NCI-H524 treated with DMSO at 0.1 percent for 48 hours (cell line): ENCODE measurements at regions not wholly inside any gene's neighbourhood (a gene's known extent, or its start where the extent isn't known, plus 50 kb on each side); places are given as distances from the start of the nearest gene placed in this dataset.

ENCODE experiments used
- DNase-seq: peaks from one replicate; lab custom pipeline; 2025; lab: John Stamatoyannopoulos, UW

DNA sequence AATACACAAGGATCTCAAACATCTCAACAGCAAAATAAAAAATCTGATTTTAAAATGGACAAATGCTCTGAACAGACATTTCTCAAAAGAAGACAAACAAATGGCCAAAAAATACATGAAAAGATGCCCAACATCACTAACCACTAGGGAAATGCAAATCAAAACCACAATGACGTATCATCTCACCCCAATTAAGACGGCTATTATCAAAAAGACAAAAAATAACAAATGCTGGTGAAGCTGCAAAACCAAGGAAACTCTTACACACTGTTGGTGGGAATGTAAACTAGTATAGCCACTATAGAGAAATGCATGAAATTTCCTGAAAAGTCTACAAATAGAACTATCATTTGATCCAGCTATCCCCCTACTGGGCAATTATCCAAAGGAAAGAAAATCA is 145.0 kb downstream of the BTG1 start:
- DNase-seq, result no peak

DNA sequence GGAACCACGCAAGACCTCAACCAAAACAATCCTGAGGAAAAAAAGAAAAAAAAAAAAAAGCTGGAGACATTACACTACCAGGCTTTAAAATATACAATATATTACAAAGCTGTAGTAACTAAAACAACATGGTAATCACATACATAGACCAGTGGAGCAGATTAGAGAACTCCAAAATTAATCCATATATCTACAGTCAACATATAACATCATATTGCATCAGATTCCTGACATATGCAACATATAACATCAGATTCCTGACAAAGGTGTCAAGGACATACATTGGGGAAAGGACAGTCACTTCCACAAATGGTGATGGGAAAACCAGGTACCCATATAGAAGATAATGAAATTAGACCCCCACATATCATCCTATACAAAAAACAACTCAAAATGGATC is 145.8 kb downstream of the BTG1 start:
- DNase-seq, result no peak

DNA sequence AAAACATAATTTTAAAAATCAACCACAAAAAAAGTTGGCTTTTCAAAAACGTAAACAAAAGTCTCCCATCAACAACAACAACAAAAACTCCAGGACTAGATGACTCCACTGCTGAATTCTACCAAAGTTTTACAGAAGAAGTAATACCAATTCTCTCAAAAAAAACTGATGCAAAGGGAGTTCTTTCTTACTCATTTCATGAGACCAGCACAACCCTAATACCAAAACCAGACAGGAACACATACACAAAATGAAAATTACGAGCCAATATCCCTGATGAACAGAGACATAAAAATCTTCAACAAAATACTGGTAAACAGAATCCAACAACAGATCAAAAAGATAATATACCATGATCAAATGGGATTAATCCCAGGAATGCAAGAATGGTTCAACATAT is 147.3 kb downstream of the BTG1 start:
- no peak for DNase-seq

DNA sequence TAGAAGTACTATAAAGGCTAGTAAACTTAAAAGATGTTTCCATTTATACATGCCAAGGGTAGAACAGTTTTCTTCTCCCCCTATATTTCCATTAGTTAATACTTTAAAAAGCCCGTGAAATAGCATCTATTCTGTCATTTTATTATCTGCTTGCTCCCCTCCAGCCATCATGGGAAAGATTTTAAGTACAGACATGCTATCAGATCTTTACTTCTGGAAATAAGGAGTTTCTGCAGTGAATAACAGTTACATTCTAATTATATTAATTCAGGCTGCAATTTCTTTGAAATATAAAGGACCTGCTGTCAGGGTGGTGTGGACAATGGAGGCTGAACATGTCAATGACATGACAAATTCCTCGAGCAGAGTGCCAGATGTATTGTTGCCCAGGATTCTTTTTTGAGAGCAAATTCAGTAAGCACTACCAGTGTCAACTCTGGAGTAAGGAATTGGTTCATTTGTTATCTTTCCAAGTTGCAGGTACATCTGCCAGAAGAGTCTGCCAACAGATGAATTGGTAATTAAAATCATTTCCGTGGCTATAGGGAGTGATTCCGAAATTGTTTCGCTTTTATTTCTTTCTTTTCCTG is 151.3 kb downstream of the BTG1 start:
- no peak for DNase-seq

DNA sequence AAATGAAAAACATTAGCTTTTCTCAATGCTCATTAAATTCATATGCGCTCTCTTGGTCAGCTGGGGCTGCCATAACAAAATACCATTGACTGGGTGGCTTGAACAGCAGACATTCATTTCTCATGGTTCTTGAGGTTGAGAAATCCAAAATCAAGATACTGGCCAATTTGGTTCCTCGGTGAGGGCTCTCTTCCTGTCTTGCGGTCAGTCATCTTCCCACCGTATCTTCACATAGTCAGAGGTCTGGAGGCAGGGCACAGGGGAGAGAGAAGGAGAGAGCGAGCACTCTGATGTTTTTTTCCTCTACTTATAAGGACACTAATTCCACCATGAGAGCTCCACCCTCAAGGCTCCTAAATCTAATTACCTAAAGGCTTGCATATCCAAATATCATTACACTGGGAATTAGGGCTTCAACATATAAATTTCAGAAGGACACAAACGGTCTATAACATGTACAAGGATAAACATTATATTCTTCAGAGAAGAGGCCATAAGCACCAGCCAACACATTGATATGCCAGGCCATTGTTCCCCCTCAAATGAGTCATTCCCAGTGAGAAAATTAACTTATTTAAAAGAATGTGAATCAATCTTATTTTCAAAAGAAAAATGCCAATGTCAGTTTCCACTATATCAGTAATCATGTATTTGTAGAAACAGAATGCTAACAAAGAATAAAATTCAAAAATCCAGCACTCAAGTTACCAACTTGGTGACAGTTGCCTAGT is 152.2 kb downstream of the BTG1 start:
- no peak for DNase-seq

DNA sequence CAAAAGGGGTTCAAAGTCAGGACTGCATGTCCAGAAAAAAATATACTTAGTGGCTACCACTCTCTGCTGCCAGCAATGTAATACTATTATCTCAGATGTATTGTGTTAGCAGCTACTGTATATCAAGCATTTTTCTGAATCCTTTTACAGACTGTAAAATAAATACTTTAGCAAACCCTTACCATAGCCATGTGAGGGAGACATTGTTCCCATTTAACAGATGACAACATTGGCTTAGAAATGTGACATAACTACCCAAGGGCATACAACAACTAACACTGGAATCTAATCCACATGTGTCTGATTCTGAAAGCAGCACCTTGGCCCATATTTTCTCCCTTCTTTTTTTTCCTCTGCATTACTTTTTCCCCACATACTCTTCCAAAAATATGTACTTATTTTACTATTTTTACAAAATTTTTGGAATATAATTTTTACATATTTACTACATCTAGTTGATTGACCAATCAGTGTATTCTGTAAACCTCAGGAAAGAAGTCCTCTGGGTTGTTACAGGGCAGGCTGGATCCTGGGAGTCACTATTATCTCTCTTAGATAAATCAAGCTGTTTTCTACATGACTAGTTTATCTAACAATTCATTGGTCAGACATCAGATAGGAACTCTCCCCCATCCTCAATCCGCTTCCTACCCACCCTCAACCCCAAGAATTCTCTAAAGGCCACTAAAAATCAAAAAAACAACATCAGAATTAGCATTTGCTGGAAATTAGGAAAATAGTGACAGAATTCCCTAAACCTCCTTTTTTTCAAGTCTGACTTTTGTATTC is 154.1 kb downstream of the BTG1 start:
- DNase-seq, result no peak

DNA sequence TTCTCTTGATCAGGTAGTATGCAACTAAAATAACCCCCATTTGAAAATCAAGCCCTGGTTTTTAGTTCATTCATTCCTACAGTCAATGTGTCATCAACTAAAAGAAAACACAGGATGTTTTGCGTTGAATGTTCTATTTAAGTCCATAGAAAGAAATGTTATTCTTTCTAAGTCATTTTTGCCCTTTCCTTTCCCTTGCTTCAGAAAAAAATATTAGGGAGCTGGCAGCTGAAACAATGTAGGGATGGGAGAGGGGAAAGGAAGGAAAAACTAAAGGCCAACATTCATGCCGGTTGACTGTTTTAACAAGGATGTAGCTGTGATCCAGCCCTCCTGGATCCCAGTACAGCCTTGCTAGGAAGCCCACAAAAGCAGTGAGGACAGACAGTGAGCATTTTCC is 155.1 kb downstream of the BTG1 start:
- DNase-seq, result no peak

DNA sequence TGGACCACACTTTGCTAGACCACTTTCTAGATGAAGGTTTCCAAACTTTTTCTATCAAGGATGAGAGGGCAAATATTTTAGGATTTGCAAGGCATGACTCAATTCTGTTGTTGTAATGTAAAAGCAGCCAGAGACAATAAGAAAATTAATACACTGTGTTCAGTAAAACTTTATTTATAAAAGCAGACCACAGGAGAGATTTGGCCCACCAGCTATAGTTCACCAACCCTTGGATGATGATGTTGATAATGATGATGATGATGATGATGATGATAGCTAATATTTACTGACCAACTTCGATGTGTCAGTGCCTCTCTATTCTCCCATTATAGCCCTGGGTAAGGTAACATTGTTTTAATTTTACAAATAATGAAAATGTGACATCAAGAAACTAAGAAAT is 156.5 kb downstream of the BTG1 start:
- no peak for DNase-seq

DNA sequence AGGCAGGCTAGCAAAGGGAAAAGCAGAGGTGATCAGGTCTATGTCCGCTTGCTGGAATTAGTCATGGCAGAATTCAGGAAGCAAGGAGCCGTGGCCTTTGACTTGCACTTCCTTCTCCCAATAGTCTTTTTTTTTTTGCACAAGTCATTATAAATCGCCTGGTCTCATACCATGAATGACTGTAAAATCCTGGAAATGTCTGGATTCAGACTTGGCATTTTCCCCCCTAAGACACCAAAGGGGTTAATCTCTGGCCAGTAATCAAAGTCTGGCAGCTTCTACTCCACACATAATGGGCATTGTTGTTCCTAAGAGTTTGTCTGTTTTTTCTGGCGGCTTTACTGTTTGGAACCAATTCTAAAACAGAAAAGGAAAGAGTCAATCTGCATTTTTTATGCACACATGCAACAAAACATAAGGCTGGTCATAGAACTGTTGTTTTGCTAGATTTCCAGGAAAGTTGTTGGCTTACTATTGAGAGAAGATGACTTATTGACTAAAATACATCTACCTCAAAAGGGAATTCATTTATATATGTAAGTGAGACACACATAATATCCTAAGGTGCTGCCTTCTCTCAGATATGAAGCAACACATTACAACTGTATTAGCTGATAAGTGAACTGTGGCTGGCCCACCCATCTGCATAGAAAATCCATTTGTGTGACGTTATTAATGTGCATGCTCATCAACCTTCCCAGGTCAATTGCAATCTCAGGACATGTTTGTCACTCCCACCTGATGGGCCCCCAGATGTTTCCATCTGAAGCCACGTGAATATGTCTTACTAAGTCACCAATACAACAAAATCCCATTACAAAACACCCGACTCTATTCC is 157.3 kb downstream of the BTG1 start:
- no peak for DNase-seq

DNA sequence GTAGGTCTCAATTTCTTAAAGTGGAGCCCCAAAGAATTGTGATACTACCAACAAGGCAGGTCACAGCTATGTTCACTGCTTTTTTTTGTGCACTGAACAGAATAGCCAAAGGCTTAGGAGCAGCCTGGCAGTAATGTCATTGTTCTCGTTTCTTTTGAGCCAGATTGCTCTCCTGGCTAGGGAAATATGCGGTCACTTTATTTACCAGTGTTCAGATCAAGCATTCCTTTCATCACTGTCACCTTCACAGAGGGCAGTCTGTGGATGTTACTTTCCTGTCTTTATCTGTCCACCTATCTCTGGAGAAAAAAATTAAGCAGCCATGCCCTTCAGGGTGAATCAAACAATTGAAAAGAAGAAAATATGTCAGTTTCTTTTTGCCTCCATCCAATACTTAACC is 159.6 kb downstream of the BTG1 start:
- no peak for DNase-seq

DNA sequence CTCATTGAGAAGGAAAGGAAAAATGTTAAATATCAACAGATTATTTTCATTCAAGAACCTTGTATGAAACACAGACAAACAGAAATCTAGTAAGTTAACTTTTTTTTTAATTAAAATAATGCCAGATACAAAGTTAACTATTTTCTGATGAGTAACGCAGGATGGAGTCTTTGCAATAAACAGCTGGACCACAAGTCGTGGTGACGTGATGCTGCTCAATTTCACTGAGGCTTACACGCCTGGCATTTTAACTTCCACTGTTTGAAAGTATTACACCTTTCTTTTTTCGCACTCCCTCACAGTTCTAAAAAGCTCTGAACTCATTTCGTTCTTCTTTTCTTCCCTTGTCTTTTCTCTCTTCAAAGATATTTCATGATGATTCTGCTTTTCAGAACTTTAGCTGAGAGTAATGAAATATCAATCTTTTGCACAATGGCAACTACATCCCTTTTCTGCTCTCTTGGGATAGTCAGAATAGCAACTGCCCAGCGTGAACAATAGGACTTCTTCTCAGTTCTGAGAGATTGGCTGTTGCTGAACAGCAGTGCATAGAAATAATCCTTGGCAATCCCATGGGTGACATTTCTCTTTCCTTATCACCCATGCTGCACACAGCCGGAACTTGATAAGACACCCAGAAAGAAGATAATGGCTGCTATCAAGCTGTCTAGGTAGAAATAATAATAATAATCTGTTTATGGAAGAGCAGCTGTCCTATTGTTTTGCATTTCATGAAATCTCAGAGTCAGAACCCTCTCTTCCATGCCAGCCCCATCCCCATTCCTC is 160.5 kb downstream of the BTG1 start:
- DNase-seq, result no peak

DNA sequence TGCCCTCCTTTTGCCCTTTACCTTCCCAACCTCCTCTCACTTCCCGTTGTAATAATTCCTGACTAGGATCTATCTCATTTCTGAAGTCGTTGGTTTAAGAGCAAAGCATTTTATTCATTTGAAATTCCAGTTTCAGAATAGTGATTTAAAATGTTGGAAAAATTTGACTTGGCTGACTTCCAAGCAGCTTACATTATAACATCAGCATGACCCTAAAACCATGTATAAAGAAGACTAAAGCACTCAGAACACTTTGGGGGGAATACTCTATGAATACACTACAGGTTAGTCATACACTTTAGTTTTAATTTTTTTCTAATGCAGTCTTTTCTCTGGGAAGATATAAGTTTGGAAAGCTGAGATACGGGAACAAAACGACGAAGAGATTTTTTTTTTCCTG is 161.1 kb downstream of the BTG1 start:
- DNase-seq, result no peak

DNA sequence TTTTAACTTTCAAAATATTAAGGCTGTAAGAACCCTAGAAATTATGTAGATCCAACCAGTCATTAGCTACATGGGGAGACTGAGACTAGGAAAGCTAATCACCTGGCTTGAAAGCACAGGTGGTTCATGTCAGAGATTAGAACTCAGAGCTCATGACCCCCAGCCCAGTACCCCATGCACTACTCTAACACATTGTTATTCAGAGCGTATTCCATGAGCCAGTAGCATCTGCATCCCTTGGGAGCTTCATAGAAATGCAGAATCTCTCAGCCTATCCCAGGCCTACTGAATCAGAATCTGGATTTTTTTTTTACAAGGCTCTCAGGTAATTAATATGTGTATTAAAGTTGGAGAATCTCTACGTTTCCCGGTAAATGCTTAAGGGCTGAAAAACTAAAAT is 161.7 kb downstream of the BTG1 start:
- DNase-seq, result no peak

DNA sequence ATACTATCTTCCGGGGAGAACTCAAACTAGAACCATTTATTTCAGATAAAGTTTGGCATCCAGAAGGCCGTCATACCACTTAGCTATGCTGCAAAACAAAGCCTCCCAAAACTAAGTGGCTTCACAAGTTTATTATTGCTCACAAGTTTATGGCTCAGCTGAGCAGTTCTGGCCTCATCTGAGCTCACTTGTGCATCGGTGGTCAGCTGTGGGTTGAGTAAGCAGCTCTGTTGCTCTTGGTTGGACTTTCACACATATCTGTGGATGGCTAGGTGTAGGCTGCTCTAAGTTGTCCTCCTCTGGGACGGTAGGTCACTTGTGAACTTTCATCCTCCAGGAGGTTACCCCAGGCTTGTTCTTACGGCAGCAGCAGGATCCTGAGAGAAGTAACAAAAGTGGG is 162.7 kb downstream of the BTG1 start:
- no peak for DNase-seq

DNA sequence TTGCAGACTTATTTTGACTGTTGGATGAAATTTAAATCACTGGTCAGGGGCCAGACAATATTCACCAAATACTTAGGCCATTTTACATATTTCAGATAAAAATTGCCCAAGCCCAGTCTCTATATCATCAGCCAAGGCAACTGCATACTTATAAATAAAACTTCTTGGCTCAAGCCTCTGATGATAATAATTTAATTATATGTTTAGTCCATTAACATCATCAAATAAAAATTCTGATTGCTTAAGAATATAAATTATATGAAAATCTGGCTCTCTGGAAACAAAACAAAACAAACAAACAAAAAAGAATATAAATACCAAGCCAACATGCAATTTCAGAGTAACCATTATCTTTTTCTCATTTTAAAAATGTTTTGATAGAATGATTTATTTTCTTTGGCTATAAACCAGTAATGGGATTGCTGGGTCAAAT is 165.2 kb downstream of the BTG1 start:
- no peak for DNase-seq

DNA sequence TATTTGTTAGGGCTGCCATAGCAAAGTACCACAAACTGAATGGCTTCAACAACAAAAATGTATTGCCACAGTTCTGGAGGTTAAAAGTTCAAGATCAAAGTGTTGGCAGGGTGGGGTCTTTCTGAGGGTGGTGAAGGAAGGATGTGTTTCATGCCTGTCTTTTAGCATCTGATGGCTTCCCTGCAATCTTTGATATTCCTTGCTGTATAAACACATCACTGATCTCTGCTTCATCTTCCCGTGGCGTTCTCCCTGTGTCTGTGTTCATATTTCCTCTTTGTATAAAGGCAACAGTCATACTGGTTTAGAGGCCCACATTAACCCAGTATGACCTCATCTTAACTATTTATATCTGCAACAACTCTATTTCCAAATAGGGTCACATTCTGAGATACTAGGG is 167.5 kb downstream of the BTG1 start:
- DNase-seq, result no peak

DNA sequence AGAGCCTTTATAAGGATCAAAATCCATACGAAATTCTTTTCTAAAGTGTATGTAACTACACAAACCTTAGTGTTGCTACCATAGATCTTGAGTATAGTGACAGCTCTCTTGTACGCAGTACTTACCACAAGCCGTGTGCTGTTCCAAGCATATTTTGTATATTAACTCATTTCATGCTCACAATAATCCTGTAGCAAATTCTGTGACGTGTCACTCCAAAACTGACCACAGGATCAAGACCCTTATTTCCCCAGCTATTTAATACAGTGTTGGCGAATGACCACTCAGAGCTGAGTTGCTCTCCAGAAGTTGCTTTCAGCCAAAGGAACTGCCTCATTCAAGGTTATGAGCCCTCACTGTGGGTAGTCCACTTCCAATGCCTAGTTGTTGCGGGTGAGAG is 169.8 kb downstream of the BTG1 start:
- DNase-seq, result no peak

DNA sequence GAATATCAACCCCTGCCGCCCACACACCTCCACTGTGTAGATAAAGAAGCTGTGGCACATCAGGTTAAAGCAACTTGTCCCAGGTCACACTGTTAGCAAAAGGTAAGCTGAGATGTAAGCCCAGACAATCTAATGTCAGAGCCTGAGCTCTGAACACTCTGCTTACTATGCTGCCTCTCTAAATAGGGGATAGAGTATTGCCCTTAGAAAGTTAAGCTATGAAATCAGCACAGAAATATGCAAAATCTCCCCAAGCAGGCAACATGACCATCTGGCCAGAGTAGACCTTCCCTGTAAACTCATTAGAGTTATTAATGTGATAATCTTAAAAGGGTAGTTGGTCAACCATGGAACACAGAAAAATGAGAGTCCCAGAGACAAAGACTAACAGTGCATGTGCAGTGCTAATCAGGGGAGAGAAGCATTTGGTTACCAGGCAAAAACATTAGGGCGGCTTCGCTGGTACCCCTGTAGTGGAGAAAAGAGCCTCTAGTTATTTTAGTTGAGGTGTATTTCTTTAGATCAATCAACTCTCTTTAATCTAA is 171.0 kb downstream of the BTG1 start:
- DNase-seq, result peak; percentile 75

DNA sequence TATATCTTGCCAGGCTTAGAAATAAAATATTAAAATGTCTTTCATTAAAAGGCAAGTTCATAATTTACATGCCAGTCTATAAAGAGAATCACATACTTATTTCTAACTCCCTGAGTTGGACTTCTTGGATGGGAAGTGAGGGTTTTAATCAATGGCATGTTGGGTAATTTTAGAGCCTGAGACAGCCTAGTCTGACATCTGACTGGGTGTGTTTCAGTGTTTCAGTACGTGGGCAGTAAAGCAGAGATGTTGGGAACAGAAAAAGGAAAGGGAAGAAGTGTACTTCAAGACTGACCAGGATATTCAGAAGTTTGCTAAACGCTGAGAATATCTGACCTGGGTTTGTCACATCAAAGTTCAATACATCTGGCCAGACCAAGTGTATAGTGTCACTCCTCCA is 171.8 kb downstream of the BTG1 start:
- no peak for DNase-seq

DNA sequence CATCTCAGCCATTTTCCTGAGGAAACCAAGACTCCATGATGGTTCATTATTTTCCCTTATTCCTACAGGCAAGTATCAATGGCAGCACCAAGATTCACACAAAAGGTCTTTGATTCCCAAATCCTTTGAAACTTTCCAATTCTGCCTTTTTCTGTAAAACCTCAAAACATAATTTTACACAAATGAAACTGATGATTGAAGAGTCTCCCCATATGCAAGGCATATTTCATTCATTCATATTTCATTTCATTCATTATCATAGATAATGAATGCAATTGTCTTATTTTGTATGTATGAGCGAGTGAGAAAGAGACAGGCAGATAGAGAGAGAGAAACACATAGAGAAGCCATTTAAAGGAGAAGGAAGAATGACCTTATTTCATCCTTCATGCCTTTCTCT is 172.8 kb downstream of the BTG1 start:
- no peak for DNase-seq

DNA sequence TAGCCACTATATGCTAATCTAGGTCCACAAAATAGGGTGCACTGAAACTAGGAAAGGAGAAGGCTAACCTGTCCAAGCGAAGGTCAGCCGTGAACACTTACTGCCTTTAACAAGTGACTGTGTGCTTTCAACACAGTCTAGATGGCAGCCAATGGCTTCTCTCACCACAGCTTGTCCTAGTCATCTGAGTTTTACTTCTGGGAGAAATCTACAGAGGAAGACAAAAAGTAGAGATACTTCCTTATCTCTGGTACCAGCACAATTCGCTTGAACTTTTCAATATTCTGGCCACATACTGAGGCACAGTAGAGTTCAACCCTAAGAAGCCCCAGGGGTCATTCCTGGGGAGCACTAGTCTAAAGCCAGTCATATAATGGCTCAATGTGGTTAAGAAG is 176.9 kb downstream of the BTG1 start:
- DNase-seq, result no peak
